Stomach (tissue), 4 donors: ENCODE measurements at regions not wholly inside any gene's neighbourhood (a gene's known extent, or its start where the extent isn't known, plus 50 kb on each side); places are given as distances from the start of the nearest gene placed in this dataset.

Source experiments
- CTCF ChIP-seq, 7 experiments: fragments of 450-650 bp in 4 of 7; fragments of 200-600 bp in 3 of 7; sonication (generic) in 3 of 7; IDR thresholded peaks; one replicate each; pipeline ENCODE4 v1.5.1; 2016 to 2019; ENCODE audit warnings: antibody characterized with exemption in 7 of 7, control low read depth in 2 of 7, mild to moderate bottlenecking in 1 of 7
- EP300 ChIP-seq: sonication (generic); formaldehyde crosslinking; IDR thresholded peaks from one replicate; pipeline ENCODE4 v1.6.1; 2017; ENCODE audit warnings: antibody characterized with exemption
- POLR2A ChIP-seq, 4 donors: fragments of 450-650 bp; IDR thresholded peaks; one replicate each; pipeline ENCODE4 v1.6.1; 2016; ENCODE audit warnings: antibody characterized with exemption in 4 of 4, control low read depth in 2 of 4, mild to moderate bottlenecking in 1 of 4, moderate library complexity in 1 of 4

- TF ChIP-seq EP300 (no peak), CTCF (IDR thresholded peaks at IDR 0.05) (no peak), POLR2A (IDR thresholded peaks at IDR 0.05) (no peak)
Measured at GRCh38 chr13:60689571-60689970, 292.6 kb downstream of the TDRD3 start.
